ENCODE measurements at regions not wholly inside any gene's neighbourhood (a gene's known extent, or its start where the extent isn't known, plus 50 kb on each side); places are given as distances from the start of the nearest gene placed in this dataset.

DNA sequence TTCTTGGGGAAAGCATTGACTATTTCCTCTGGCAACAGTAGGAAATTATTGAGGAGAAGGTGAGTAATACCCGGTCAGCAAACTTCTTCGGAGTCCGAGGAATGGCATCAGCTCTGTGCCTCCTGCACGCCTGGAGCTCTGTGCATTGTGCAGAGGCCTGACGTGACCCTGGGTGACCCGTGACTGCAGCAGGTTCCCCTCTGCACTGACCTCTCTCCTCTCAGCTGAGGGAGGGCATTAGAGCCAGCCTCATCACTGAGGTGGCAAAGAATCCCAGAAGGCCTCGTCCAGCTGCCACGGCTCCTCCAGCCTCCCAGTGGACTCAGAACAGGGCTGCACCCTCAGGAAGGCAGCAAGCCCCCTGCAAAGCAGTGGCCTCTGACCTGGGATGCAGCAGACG lies 502.9 kb downstream of the CD83 start:
- TF ChIP-seq, protein P1, sequence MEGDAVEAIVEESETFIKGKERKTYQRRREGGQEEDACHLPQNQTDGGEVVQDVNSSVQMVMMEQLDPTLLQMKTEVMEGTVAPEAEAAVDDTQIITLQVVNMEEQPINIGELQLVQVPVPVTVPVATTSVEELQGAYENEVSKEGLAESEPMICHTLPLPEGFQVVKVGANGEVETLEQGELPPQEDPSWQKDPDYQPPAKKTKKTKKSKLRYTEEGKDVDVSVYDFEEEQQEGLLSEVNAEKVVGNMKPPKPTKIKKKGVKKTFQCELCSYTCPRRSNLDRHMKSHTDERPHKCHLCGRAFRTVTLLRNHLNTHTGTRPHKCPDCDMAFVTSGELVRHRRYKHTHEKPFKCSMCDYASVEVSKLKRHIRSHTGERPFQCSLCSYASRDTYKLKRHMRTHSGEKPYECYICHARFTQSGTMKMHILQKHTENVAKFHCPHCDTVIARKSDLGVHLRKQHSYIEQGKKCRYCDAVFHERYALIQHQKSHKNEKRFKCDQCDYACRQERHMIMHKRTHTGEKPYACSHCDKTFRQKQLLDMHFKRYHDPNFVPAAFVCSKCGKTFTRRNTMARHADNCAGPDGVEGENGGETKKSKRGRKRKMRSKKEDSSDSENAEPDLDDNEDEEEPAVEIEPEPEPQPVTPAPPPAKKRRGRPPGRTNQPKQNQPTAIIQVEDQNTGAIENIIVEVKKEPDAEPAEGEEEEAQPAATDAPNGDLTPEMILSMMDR (IDR thresholded peaks at IDR 0.05; ENCODE audit: insufficient read depth, low read length, poor library complexity, severe bottlenecking): no peak
- DNase-seq (ENCODE audit: low read depth): no peak
- no peak overlapping the region for H3K4me3 ChIP-seq (ENCODE audit: low read depth, low read length)
- no peaks in the 10 kb centered on the region for H3K36me3 ChIP-seq (ENCODE audit: control insufficient read depth, insufficient read depth, low read length)
- H3K27me3 ChIP-seq (ENCODE audit: control insufficient read depth, insufficient read depth, low read length): no peaks in the 10 kb centered on the region

DNA sequence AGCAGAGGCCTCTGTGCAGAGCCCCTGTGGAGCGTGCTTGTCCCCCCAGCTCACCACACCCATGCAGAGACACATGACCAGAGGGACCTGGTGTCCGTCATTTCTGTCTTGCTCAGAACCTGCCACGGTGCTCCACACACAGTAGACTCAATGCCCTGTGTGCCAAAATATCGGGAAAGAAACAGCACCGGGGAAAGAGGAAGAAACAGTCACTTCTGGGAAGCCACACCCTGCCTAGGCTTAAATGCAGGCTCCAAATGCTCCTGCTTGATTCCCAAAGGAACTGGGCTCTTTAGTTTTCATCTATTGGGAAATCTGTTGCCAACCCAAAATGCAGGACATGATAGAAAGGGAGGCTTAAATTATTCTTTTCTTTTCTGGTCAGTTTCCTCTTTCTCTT lies 503.9 kb downstream of the CD83 start:
- Histone ChIP-seq H3K36me3 (ENCODE audit: control insufficient read depth, insufficient read depth, low read length) (no peaks in the 10 kb centered on the region), H3K4me3 (ENCODE audit: low read depth, low read length) (no peak overlapping the region), H3K27me3 (ENCODE audit: control insufficient read depth, insufficient read depth, low read length) (no peaks in the 10 kb centered on the region)
- no peak for DNase-seq (ENCODE audit: low read depth)
- TF ChIP-seq, protein P1 (IDR thresholded peaks at IDR 0.05; ENCODE audit: insufficient read depth, low read length, poor library complexity, severe bottlenecking): no peak

DNA sequence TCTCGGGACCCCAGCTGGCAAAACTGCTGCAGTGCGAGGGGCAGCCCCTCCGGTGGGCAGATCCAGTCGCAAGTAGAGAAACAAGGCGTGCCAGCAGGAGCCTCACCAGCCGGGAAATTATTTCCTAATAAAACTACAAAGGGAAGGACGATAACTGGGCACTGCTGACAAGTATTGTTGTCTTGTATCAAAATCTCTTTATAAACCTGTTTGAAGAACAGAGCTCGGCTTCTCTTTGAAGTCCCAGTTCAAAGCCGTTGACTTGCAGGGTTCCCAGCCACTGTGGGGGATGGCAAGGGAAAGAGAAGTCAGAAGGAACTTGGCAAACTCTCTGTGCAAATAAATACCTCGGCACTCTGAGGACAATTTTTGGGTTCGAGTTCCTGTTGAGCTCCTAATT lies 504.5 kb downstream of the CD83 start:
- TF ChIP-seq, protein P1 (IDR thresholded peaks at IDR 0.05; ENCODE audit: insufficient read depth, low read length, poor library complexity, severe bottlenecking): no peak
- Histone ChIP-seq H3K36me3 (ENCODE audit: control insufficient read depth, insufficient read depth, low read length) (no peaks in the 10 kb centered on the region), H3K4me3 (ENCODE audit: low read depth, low read length) (no peak overlapping the region), H3K27me3 (ENCODE audit: control insufficient read depth, insufficient read depth, low read length) (no peaks in the 10 kb centered on the region)
- no peak for DNase-seq (ENCODE audit: low read depth)

DNA sequence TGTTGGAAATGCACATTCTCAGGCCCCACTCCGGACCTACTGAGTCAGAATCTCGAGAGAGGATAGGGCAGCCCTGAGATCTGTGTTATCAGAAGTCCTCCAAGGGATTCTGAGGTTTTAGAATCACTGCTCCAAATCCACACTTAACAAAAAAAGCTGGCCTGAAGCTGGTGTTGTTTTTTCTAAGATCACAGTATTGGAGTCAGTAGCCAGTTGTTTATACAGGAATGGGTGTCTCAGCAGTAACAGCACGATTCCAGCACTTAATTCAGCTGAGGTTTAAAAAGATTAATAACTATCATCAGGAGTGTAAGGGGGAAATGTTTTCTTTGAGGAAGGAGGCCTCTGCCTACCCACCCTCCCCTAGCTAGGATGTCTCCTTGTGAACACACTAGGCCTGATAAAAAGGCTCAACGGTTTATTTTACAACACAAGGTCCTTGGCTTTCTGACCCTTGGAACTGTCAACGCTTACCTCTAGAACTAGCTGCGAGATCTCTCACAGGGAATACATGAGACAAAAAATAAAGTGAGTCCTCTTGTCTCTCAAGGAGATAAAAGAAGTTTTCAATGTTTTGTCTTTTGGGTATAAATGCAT lies 505.4 kb downstream of the CD83 start:
- no peaks in the 10 kb centered on the region for H3K27me3 ChIP-seq (ENCODE audit: control insufficient read depth, insufficient read depth, low read length)
- H3K36me3 ChIP-seq (ENCODE audit: control insufficient read depth, insufficient read depth, low read length): no peaks in the 10 kb centered on the region
- no peak for DNase-seq (ENCODE audit: low read depth)
- TF ChIP-seq, protein P1 (IDR thresholded peaks at IDR 0.05; ENCODE audit: insufficient read depth, low read length, poor library complexity, severe bottlenecking): no peak
- no peak overlapping the region for H3K4me3 ChIP-seq (ENCODE audit: low read depth, low read length)

DNA sequence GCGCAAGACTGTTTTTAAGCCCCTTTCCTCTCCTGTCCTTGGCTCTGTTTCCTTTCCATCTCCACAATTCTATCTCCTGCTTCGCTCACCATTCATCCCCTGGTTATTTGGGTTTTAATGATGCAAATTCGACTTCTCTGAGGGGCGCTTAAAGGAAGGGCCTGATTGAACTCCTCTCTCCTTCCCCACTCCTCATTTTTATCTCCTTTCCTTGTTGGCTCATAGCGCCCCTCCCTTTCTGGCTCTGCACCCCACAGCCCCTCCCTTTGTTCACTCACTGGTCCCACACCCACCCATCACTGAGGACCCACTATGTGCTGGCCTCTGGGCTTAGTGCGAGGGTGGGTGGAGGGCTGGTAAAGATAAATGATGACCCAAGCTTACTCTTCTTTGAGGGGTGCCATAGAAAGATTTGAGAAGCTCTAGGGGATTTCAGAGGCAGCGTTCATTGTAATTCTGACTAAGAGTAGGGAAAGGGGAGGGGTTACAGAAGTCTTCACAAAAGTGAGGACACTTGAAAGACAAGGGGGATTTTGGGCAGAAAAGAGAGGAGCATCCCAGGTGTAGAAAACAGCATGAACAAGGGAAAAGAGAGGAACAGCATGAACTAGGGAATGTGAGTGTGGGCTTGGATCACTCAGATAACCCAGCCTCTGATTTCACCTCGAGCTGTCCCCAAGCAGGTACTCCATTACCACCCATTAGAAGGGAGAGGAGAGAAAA lies 507.8 kb downstream of the CD83 start:
- no peak for DNase-seq (ENCODE audit: low read depth)
- TF ChIP-seq, protein P1 (IDR thresholded peaks at IDR 0.05; ENCODE audit: insufficient read depth, low read length, poor library complexity, severe bottlenecking): no peak
- H3K36me3 ChIP-seq (ENCODE audit: control insufficient read depth, insufficient read depth, low read length): no peaks in the 10 kb centered on the region
- H3K4me3 ChIP-seq (ENCODE audit: low read depth, low read length): no peak overlapping the region
- H3K27me3 ChIP-seq (ENCODE audit: control insufficient read depth, insufficient read depth, low read length): no peaks in the 10 kb centered on the region

DNA sequence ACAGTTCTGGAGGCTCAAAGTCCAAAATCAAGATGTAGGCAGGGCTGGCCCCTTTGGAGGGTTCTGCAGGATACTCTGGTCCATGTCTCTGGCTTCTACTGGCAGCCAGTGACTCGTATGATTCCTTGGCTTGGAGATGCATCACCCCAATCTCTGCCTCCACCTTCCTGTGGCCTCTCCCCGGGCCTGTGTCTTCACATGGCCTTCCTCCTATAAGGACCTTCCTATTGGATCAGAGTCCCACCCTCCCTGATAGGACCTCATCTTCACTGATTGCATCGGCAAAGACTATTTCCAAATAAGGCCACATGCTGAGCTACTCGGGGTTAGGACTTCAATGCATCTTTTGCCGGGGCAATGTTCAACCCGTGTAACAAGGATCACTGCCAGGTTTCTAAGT lies 509.0 kb downstream of the CD83 start:
- TF ChIP-seq, protein P1 (IDR thresholded peaks at IDR 0.05; ENCODE audit: insufficient read depth, low read length, poor library complexity, severe bottlenecking): no peak
- DNase-seq (ENCODE audit: low read depth): no peak
- Histone ChIP-seq H3K36me3 (ENCODE audit: control insufficient read depth, insufficient read depth, low read length) (no peaks in the 10 kb centered on the region), H3K27me3 (ENCODE audit: control insufficient read depth, insufficient read depth, low read length) (no peaks in the 10 kb centered on the region), H3K4me3 (ENCODE audit: low read depth, low read length) (no peak overlapping the region)
